GM19023 (cell line): ENCODE measurements at regions not wholly inside any gene's neighbourhood (a gene's known extent, or its start where the extent isn't known, plus 50 kb on each side); places are given as distances from the start of the nearest gene placed in this dataset.
A peak's percentile ranks its signal among the peaks of the same experiment; 100 is the strongest.

Source experiments
- ATAC-seq: cut with Tn5 transposase; IDR thresholded peaks from one replicate; pipeline ENCODE4 v1.9.1; 2021; ENCODE audit warnings: mild to moderate bottlenecking, moderate library complexity; ENCODE audit not compliant: unreplicated experiment

- ATAC-seq, result no peak
Observed at GRCh38 chr1:98487620-98488019, 173.9 kb upstream of the SNX7 start.

GRCh38 chr1:98482611-98483010 is 178.9 kb upstream of the SNX7 start:
- ATAC-seq, result no peak

GRCh38 chr1:98480271-98480670 is 181.2 kb upstream of the SNX7 start:
- ATAC-seq, result no peak

GRCh38 chr1:98478121-98478520 is 183.4 kb upstream of the SNX7 start:
- ATAC-seq, result no peak

GRCh38 chr1:98472878-98473277 is 188.6 kb upstream of the SNX7 start:
- no peak for ATAC-seq

- no peak for ATAC-seq
Observed at GRCh38 chr1:98471633-98472032, 189.9 kb upstream of the SNX7 start.

- ATAC-seq, result no peak
Observed at GRCh38 chr1:98468111-98468717, 193.3 kb upstream of the SNX7 start.

GRCh38 chr1:98467586-98467985 is 193.9 kb upstream of the SNX7 start:
- ATAC-seq, result no peak

GRCh38 chr1:98467122-98467521 is 194.4 kb upstream of the SNX7 start:
- no peak for ATAC-seq

GRCh38 chr1:98461873-98462385 is 199.6 kb upstream of the SNX7 start:
- no peak for ATAC-seq

GRCh38 chr1:98460136-98460535 is 201.4 kb upstream of the SNX7 start:
- no peak for ATAC-seq

- no peak for ATAC-seq
Observed at GRCh38 chr1:98459486-98459870, 202.0 kb upstream of the SNX7 start.

- ATAC-seq, result no peak
Observed at GRCh38 chr1:98458511-98459485, 202.7 kb upstream of the SNX7 start.

- no peak for ATAC-seq
Observed at GRCh38 chr1:98457248-98457647, 204.3 kb upstream of the SNX7 start.

GRCh38 chr1:98454666-98455065 is 206.9 kb upstream of the SNX7 start:
- no peak for ATAC-seq

- ATAC-seq, result no peak
Observed at GRCh38 chr1:98453066-98453465, 208.5 kb upstream of the SNX7 start.

- peak; percentile 36 for ATAC-seq
Observed at GRCh38 chr1:98452162-98452561, 209.4 kb upstream of the SNX7 start.

- ATAC-seq, result no peak
Observed at GRCh38 chr1:98441281-98441680, 220.2 kb upstream of the SNX7 start.

- ATAC-seq, result no peak
Observed at GRCh38 chr1:98439471-98439870, 222.1 kb upstream of the SNX7 start.

GRCh38 chr1:98437540-98437939 is 224.0 kb upstream of the SNX7 start:
- no peak for ATAC-seq

GRCh38 chr1:98437011-98437410 is 224.5 kb upstream of the SNX7 start:
- no peak for ATAC-seq

GRCh38 chr1:98429965-98430443 is 231.5 kb upstream of the SNX7 start:
- ATAC-seq, result no peak
